GM12872 (cell line): ENCODE measurements at regions not wholly inside any gene's neighbourhood (a gene's known extent, or its start where the extent isn't known, plus 50 kb on each side); places are given as distances from the start of the nearest gene placed in this dataset.

ENCODE experiments used
- CTCF ChIP-seq: IDR thresholded peaks from 3 replicates; pipeline ENCODE4 v1.5.1; 2011; ENCODE audit warnings: low read depth, mild to moderate bottlenecking, low read length, moderate library complexity; ENCODE audit not compliant: insufficient read depth

DNA sequence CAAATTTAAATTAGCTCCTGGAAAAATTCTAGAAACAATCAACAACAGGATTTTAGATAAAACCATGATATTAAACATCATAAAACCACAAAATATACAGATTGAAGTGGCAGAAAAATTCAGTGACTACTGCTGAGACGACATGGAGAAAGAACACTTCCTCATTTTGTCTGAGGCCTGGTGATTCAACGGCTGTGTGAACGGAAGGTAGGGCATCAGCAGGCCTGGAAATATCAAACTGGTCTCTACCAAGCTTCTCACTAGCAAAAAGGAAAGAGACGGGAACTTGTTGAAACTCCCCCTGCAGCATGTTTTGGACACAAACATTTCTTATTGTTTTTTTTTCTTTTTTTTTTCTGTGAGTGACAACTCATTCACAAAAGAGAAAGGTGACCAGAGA, 58.0 kb upstream of the AHI1 start:
- TF ChIP-seq CTCF: no peak

DNA sequence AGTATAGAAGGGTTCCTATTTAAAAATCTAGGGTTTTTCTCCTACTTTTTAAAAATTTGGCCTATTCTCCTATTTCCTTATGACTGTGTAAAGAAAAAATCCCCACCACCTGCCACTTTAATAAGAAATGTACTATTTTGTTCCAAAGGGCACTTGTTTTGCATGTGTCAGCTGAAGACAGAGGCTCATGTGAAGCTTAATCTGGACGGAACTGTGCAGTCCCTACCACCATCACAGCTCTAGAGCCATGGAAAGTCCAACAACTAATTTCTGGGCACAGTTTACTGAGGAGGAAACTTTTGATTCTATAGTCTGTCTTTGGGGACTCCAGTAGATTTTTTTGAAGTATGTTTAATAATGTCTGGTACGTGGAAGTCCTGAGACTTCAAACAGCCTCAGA, 60.0 kb upstream of the AHI1 start:
- TF ChIP-seq CTCF: no peak

DNA sequence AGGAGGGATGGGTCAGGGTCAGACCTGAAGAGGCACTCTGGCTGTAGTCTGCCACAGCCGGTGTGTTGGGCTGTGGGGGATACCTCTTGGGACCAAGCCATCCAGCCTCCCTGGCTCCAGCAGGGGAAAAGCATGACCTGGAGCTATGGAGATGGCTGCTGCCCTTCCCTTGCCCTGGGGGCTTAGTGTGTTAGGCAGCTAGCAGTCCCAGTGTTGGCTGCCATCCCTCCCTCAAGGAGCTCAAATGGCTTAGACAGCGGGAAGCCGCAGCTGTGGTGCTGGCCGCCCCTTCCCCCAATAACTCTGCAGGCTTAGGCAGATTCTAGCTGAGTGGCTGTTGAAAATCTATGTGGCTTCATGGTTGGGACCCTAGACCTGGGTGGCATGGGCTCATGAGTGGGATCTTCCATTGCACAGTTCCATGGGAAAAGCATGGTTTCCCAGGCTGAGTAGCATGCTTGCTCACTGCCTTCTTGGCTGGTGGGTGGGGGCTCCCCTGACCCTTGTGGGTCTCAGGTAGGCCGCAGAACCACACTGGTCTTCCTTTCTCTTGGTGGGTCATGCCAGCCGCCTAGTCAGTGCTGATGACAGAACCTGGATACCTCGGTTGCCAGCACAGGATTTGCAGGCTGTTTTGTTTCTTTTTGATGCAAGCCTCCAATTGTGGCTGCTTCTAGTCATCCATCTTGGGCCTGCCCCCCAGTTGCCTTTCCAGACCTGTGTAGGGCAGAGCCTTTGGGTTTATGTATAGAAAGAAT, 69.0 kb upstream of the AHI1 start:
- TF ChIP-seq CTCF: no peak

DNA sequence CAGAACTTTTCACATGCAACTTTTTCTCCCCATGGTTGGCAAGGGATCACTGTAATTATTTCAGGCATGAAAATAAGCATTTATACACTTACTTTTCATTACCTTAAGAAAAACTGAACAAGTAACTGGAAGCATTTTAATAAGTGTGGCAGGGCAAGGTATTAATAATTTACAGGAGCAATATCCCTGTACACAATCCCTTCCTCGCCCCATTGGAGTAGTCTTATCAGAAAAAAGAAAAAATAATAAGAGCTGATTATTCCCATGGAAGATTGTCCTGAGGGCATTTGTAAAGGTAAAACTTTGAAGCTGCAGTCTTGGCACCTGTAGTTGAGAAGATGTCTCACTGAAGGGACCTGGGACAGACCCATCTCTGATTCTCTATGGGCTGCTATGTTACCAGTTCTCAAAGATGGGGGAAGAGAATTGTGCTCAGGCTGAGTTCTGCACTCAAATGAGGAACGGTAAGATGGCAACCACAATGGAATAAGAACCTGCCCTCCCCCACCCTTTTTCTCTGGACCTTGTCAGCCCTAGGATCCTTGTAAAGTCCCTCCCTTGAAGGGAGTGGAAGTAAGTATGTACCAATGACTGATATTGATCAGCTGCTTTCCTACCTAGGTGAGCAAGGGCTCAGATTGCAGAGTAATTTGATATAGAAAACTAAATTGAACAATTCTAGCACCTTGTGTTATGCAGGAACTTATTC, 70.0 kb upstream of the AHI1 start:
- TF ChIP-seq CTCF: no peak

- no peak for TF ChIP-seq CTCF
Measured at GRCh38 chr6:135568379-135568778, 70.8 kb upstream of the AHI1 start.

DNA sequence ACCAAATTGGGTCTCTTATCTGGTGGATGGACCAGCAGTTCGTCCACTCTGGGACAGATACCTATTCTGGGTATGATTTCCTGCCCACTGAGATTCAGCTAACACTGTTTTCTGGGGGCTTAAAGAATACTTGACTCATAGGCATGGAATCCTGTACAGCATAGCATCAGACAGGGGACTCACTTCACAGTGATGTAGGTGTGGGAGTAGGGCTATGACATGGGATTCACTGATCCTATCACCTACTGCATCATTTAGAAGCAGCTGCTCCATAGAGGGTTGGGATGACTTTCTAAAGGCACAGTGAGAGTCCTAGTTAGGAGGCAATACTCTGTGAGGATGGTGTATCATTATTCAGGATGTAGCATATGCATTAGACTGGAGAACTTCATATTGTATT, 74.5 kb upstream of the AHI1 start:
- no peak for TF ChIP-seq CTCF

- TF ChIP-seq CTCF: no peak
Measured at GRCh38 chr6:135575629-135576028, 78.1 kb upstream of the AHI1 start.
